PFSK-1 (cell line): ENCODE measurements at regions not wholly inside any gene's neighbourhood (a gene's known extent, or its start where the extent isn't known, plus 50 kb on each side); places are given as distances from the start of the nearest gene placed in this dataset.

Source experiments
- FOXP2 ChIP-seq: optimal IDR thresholded peaks from 2 replicates; pipeline ENCODE3; 2011; ENCODE audit warnings: borderline replicate concordance, control low read depth, inconsistent platforms; ENCODE audit not compliant: insufficient read depth; ENCODE audit errors: extremely low read length, extremely low read depth
- POLR2AphosphoS5 ChIP-seq: IDR thresholded peaks from 2 replicates; pipeline ENCODE4 v1.6.1; 2012; ENCODE audit warnings: low read depth, mild to moderate bottlenecking, control low read depth, low read length, moderate library complexity
- SIN3A ChIP-seq: IDR thresholded peaks from 2 replicates; pipeline ENCODE4 v1.6.1; 2012; ENCODE audit warnings: mild to moderate bottlenecking, low read length, moderate library complexity, borderline replicate concordance; ENCODE audit not compliant: insufficient read depth
- TAF1 ChIP-seq: IDR thresholded peaks from 2 replicates; pipeline ENCODE4 v1.6.1; 2012; ENCODE audit warnings: low read length, control low read depth, borderline replicate concordance; ENCODE audit not compliant: insufficient read depth
- TF ChIP-seq, protein P1 (sequence below), 2 experiments: IDR thresholded peaks; 2 replicates each; pipeline versions ENCODE4 v1.6.1 to v1.8.0; 2011 to 2012; ENCODE audit warnings: low read depth in 2 of 2, low read length in 2 of 2, control low read depth in 1 of 2, inconsistent platforms in 1 of 2, mild to moderate bottlenecking in 1 of 2, moderate library complexity in 1 of 2; ENCODE audit not compliant: insufficient read depth in 1 of 2

DNA sequence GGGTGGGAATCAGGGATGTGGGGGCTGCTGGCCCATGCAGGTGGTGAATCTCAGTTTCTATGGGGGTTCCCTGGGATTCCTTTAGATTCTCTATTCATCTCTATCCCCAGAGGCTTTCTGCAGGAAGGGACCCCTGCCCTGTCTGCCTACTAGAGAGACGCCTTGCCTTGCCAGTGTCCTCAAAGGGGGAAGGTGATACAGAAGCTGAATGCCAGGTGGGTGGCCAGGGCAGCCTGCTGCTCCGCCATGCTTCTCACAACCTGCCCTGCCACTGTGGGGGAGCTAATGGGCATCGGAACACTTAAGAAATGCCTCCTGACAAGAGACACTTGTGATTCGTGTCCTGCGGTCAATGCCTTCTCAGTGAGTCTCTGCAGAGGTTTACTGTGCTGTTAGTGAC lies 368.4 kb downstream of the EN1 start:
- TF ChIP-seq SIN3A (no peak), TAF1 (no peak), FOXP2 (no peak)

DNA sequence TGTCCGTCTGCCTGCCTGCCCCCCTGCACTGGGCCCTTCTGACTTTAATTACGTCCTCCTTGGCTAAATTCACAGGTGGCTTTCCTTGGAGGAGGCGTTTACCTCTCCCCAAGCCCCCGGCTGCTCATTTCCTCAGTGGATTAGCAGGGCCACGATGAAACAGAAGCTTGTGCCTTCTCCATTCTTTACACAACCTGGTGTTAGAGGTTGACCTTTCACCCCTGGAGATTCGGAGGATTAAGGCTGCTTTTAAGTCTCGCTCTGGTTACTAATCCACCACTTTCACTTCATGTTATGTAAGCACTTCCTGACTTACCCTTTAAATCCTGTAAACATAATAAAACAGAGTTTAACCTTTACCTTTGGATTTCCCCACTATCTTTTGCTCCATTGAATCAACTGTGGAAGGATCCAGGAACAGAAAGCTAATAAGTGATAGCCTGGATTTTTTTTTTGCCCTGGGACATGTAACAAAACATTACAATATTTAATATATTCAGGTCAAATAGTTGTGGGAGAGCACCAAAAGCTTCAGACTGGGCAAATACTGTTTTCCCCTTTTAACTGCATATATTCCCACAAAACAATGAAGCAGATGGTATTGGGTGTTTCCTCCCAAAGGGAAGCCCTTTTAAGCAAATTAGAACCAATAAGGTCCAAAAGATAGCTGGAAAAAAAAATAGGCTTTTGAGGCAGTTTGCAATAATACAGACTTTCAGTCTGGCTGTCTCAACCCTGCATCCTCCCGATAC lies 370.2 kb downstream of the EN1 start:
- TF ChIP-seq, protein P1, sequence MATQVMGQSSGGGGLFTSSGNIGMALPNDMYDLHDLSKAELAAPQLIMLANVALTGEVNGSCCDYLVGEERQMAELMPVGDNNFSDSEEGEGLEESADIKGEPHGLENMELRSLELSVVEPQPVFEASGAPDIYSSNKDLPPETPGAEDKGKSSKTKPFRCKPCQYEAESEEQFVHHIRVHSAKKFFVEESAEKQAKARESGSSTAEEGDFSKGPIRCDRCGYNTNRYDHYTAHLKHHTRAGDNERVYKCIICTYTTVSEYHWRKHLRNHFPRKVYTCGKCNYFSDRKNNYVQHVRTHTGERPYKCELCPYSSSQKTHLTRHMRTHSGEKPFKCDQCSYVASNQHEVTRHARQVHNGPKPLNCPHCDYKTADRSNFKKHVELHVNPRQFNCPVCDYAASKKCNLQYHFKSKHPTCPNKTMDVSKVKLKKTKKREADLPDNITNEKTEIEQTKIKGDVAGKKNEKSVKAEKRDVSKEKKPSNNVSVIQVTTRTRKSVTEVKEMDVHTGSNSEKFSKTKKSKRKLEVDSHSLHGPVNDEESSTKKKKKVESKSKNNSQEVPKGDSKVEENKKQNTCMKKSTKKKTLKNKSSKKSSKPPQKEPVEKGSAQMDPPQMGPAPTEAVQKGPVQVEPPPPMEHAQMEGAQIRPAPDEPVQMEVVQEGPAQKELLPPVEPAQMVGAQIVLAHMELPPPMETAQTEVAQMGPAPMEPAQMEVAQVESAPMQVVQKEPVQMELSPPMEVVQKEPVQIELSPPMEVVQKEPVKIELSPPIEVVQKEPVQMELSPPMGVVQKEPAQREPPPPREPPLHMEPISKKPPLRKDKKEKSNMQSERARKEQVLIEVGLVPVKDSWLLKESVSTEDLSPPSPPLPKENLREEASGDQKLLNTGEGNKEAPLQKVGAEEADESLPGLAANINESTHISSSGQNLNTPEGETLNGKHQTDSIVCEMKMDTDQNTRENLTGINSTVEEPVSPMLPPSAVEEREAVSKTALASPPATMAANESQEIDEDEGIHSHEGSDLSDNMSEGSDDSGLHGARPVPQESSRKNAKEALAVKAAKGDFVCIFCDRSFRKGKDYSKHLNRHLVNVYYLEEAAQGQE (IDR thresholded peaks at IDR 0.05; ENCODE audit: insufficient read depth in 1 of 2, low read depth in 2 of 2, low read length in 2 of 2), result no peak
- TF ChIP-seq POLR2AphosphoS5 (no peak), FOXP2 (no peak), SIN3A (no peak), TAF1 (no peak)

DNA sequence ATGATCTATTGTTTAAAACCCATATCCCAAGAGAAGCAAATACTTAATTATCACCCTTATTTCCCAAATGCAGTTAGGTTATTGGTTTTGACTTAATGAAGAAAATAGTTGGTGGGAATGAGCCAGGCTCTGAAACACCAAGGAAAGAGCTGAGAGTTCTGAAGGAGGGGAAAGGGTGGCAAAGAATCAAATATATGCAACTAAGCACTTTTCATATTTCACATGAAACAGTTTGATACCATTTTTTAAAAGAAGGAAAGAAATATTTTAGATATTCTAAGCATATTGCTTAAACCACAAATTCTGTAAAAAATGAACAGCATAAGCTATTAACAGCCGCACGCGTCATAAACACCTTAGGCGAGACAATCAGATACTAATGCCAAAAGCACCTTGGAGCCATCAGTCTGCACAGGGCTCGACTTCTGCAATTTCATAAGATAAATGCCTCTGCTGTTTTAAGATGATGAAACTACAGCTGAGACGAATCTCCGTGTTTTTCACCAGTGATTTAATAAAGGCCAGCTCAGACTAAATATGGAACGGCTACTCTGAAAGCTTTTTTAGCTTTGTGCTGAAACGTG lies 371.7 kb downstream of the EN1 start:
- TF ChIP-seq FOXP2 (no peak), SIN3A (no peak), TAF1 (no peak), POLR2AphosphoS5 (no peak)
- TF ChIP-seq, protein P1 (IDR thresholded peaks at IDR 0.05; ENCODE audit: insufficient read depth in 1 of 2, low read depth in 2 of 2, low read length in 2 of 2), result no peak

DNA sequence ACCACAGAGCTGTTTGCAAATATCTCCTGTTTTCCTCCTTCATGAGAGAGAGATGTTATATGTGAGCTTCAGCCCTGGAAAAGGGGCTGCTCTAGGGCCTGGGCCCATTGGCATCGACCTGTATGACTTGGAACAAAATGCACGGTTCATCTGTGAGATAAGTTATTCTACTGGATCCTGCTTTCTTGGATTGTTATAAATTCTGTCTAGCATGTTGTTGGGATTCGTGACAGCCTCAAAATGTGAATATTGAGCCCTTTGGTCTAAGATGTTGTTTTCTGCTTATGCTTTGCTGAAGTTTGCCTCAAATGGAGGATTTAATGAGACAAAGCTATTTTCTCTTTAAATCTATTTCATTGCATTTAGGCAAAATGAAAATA lies 372.9 kb downstream of the EN1 start:
- no peak for TF ChIP-seq POLR2AphosphoS5
- TF ChIP-seq, protein P1 (IDR thresholded peaks at IDR 0.05; ENCODE audit: insufficient read depth in 1 of 2, low read depth in 2 of 2, low read length in 2 of 2), result no peak
- TF ChIP-seq SIN3A, result no peak
- no peak for TF ChIP-seq FOXP2
- TF ChIP-seq TAF1, result no peak

DNA sequence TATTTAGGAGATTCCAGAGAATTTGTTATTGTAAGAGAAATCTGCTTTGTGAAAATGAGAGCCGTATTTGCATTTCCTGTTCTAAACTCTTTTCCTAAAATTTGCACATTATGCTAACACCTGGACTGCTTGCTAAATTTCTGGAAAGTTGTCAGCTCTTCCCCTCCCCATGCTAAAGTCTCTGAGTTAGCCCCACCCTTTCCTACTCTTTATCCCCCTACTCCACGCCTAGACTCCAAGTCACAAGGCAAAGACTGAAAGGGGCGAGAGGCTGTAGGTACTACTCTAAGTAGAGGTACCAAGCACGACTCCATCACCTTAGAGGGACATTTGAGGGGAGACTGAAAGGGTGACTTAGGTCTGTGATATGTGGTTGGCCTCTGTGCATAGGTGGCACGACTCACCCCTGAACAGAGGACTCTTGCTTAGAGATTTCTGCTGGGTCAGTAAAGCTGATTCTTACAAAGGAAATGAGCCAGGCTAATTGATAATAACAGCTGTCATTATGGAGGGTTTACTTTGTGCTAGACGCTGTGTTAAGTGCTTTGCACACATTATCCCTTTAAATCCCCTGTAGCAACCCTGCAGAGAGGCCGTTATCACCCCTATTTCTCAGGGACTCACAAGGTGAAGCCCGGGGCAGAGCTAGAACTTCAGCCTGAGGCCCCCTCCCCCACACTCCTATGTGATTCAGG lies 373.5 kb downstream of the EN1 start:
- no peak for TF ChIP-seq FOXP2
- no peak for TF ChIP-seq TAF1
- TF ChIP-seq POLR2AphosphoS5, result no peak
- TF ChIP-seq, protein P1 (IDR thresholded peaks at IDR 0.05; ENCODE audit: insufficient read depth in 1 of 2, low read depth in 2 of 2, low read length in 2 of 2), result no peak
- no peak for TF ChIP-seq SIN3A
